NB4 (cell line): ENCODE measurements at regions not wholly inside any gene's neighbourhood (a gene's known extent, or its start where the extent isn't known, plus 50 kb on each side); places are given as distances from the start of the nearest gene placed in this dataset.
"Not testable (repeated sequence)": the region's sequence is repeated elsewhere in the genome, so short reads cannot be mapped to it uniquely, and the experiment has no call there.

Source experiments
- DNase-seq: peaks from one replicate; pipeline ENCODE4 v3.0.0; 2010; ENCODE audit warnings: low read depth
- H3K4me3 ChIP-seq: one replicate; pipeline ENCODE4 v1.5.1; 2011; ENCODE audit warnings: mild to moderate bottlenecking, low read depth, low read length, moderate library complexity
- MYC ChIP-seq: IDR thresholded peaks from 2 replicates; pipeline ENCODE4 v1.6.1; 2011; ENCODE audit warnings: low read depth, low read length
- POLR2A ChIP-seq: IDR thresholded peaks from 2 replicates; pipeline ENCODE4 v1.6.1; 2011; ENCODE audit warnings: mild to moderate bottlenecking; ENCODE audit not compliant: insufficient read length; ENCODE audit errors: extremely low read depth
- TF ChIP-seq, protein P1 (sequence below): IDR thresholded peaks from 2 replicates; pipeline ENCODE4 v1.6.1; 2011; ENCODE audit warnings: low read depth, low read length
- TF ChIP-seq, protein P2 (sequence below): IDR thresholded peaks from one replicate; pipeline ENCODE4 v1.5.1; 2012; ENCODE audit warnings: low read depth, low read length

GRCh38 chr5:104903941-104904340, 1341.4 kb upstream of the NUDT12 start:
- TF ChIP-seq, protein P1, sequence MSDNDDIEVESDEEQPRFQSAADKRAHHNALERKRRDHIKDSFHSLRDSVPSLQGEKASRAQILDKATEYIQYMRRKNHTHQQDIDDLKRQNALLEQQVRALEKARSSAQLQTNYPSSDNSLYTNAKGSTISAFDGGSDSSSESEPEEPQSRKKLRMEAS = no peak
- TF ChIP-seq, protein P2, sequence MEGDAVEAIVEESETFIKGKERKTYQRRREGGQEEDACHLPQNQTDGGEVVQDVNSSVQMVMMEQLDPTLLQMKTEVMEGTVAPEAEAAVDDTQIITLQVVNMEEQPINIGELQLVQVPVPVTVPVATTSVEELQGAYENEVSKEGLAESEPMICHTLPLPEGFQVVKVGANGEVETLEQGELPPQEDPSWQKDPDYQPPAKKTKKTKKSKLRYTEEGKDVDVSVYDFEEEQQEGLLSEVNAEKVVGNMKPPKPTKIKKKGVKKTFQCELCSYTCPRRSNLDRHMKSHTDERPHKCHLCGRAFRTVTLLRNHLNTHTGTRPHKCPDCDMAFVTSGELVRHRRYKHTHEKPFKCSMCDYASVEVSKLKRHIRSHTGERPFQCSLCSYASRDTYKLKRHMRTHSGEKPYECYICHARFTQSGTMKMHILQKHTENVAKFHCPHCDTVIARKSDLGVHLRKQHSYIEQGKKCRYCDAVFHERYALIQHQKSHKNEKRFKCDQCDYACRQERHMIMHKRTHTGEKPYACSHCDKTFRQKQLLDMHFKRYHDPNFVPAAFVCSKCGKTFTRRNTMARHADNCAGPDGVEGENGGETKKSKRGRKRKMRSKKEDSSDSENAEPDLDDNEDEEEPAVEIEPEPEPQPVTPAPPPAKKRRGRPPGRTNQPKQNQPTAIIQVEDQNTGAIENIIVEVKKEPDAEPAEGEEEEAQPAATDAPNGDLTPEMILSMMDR = no peak
- no peak for TF ChIP-seq POLR2A
- TF ChIP-seq MYC = no peak
- no peak for DNase-seq
- H3K4me3 ChIP-seq = no peak overlapping the region

- no peak for DNase-seq
- no peak overlapping the region for H3K4me3 ChIP-seq
- TF ChIP-seq, protein P1 = no peak
- TF ChIP-seq POLR2A = no peak
- no peak for TF ChIP-seq MYC
- TF ChIP-seq, protein P2 = no peak
Measured at GRCh38 chr5:104891596-104891995, 1329.0 kb upstream of the NUDT12 start.

DNA sequence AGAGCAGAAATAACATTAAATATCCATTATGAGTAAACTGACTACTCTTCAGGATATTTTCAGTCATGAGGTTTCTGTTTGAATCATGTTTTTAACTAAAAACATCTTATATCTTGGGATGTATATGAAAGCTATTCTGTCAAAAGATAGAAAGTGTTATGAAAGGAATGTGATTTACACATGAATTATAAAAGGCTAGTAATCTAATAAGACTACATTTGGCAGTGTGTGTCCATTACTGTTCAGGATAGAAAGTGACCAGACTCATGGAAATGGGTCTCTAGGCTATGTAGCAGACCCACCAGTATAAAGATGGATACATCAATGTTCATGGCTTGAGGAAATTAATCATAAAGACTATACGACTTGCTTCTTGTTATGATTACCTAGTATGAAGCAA, 1328.2 kb upstream of the NUDT12 start:
- DNase-seq = no peak
- H3K4me3 ChIP-seq = no peak overlapping the region
- TF ChIP-seq, protein P1 = no peak
- TF ChIP-seq, protein P2 = no peak
- no peak for TF ChIP-seq MYC
- TF ChIP-seq POLR2A = no peak

- no peak overlapping the region for H3K4me3 ChIP-seq
- TF ChIP-seq POLR2A (no peak), MYC (no peak)
- TF ChIP-seq, protein P2 = no peak
- TF ChIP-seq, protein P1 = no peak
- DNase-seq = peak; percentile 23
Measured at GRCh38 chr5:104859437-104859836, 1296.8 kb upstream of the NUDT12 start.

- DNase-seq, H3K4me3 ChIP-seq: not testable (repeated sequence)
Measured at GRCh38 chr5:104852099-104852498, 1289.5 kb upstream of the NUDT12 start.

DNA sequence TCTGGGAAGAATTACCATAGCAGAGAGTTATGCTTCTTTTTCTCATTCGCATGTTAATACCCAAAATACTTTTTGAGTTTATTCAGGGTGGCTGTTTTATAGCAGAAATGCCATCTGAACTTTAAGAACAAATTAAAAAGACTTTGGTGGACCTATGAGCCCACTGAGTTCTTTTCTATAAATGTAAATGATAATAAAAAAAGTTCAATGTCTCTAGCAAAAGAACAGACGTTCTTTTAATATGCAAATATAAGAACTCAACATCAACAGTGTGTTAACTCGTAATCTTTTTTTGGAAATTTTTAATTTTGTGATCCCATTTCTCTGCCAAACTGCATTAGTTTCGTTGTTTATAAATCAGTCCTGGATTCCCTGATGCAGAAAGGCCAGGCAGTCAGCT, 1283.0 kb upstream of the NUDT12 start:
- no peak for DNase-seq
- TF ChIP-seq, protein P1 = no peak
- no peak for TF ChIP-seq MYC
- TF ChIP-seq POLR2A = no peak
- TF ChIP-seq, protein P2 = no peak
- H3K4me3 ChIP-seq = no peak overlapping the region
